Liver (tissue), 8 donors: ENCODE measurements at regions not wholly inside any gene's neighbourhood (a gene's known extent, or its start where the extent isn't known, plus 50 kb on each side); places are given as distances from the start of the nearest gene placed in this dataset.

Source experiments
- DNase-seq: peaks from one replicate; pipeline ENCODE4 v3.0.0-alpha.2; 2017; ENCODE audit warnings: low spot score
- H3K27ac ChIP-seq, 2 donors: one replicate each; pipeline ENCODE4 v1.7.0; 2013; ENCODE audit warnings: inconsistent platforms in 2 of 2, low read length in 2 of 2, control low read depth in 1 of 2, low read depth in 1 of 2, mild to moderate bottlenecking in 1 of 2
- H3K27me3 ChIP-seq, 4 donors: one replicate each; pipeline versions ENCODE4 v1.6.1 to v1.7.0; 2013; ENCODE audit warnings: low read length in 3 of 4, inconsistent platforms in 1 of 4, mild to moderate bottlenecking in 1 of 4, moderate library complexity in 1 of 4; ENCODE audit not compliant: control insufficient read depth in 4 of 4, insufficient read depth in 4 of 4
- H3K36me3 ChIP-seq, 4 donors: one replicate each; pipeline versions ENCODE4 v1.6.1 to v1.7.0; 2013; ENCODE audit warnings: low read length in 3 of 4, mild to moderate bottlenecking in 3 of 4, low read depth in 1 of 4, moderate library complexity in 1 of 4; ENCODE audit not compliant: control insufficient read depth in 4 of 4, insufficient read depth in 3 of 4
- H3K4me1 ChIP-seq, 4 donors: one replicate each; pipeline versions ENCODE4 v1.6.1 to v1.7.0; 2013; ENCODE audit warnings: low read length in 3 of 4, mild to moderate bottlenecking in 3 of 4, moderate library complexity in 1 of 4; ENCODE audit not compliant: control insufficient read depth in 4 of 4, insufficient read depth in 4 of 4
- H3K4me3 ChIP-seq, 3 donors: one replicate each; pipeline versions ENCODE4 v1.6.1 to v1.7.0; 2013; ENCODE audit warnings: low read length in 3 of 3, control low read depth in 1 of 3, low read depth in 1 of 3, mild to moderate bottlenecking in 1 of 3
- H3K9ac ChIP-seq, 2 donors: one replicate each; pipeline ENCODE4 v1.7.0; 2013; ENCODE audit warnings: low read length in 2 of 2, mild to moderate bottlenecking in 2 of 2, moderate library complexity in 2 of 2, control low read depth in 1 of 2, low read depth in 1 of 2
- H3K9me3 ChIP-seq, 4 donors: one replicate each; pipeline versions ENCODE4 v1.6.1 to v1.7.0; 2013; ENCODE audit warnings: low read length in 3 of 4; ENCODE audit not compliant: control insufficient read depth in 4 of 4
- GABPA ChIP-seq, 2 donors: IDR thresholded peaks in 1 of 2; conservative IDR thresholded peaks in 1 of 2; 2 replicates each; pipeline ENCODE4 v1.6.1; 2016; ENCODE audit warnings: antibody characterized with exemption in 2 of 2, mild to moderate bottlenecking in 1 of 2, moderate library complexity in 1 of 2
- HNF4A ChIP-seq, 2 donors: conservative IDR thresholded peaks; 2 replicates each; pipeline ENCODE4 v1.6.1; 2016; ENCODE audit warnings: antibody characterized with exemption in 2 of 2, mild to moderate bottlenecking in 2 of 2
- JUND ChIP-seq, 2 donors: IDR thresholded peaks; 2 replicates each; pipeline ENCODE4 v1.6.1; 2016; ENCODE audit warnings: antibody characterized with exemption in 2 of 2
- NR2F2 ChIP-seq: IDR thresholded peaks from 2 replicates; pipeline ENCODE4 v1.6.1; 2016; ENCODE audit warnings: antibody characterized with exemption
- RAD21 ChIP-seq, 2 donors: IDR thresholded peaks; 2 replicates each; pipeline ENCODE4 v1.6.1; 2016; ENCODE audit warnings: antibody characterized with exemption in 2 of 2, mild to moderate bottlenecking in 2 of 2
- RXRA ChIP-seq, 2 donors: IDR thresholded peaks; 2 replicates each; pipeline ENCODE4 v1.6.1; 2017 to 2018; ENCODE audit warnings: antibody characterized with exemption in 2 of 2, mild to moderate bottlenecking in 1 of 2
- SP1 ChIP-seq: IDR thresholded peaks from 2 replicates; pipeline ENCODE4 v1.6.1; 2018; ENCODE audit warnings: antibody characterized with exemption, mild to moderate bottlenecking
- TAF1 ChIP-seq: conservative IDR thresholded peaks from 2 replicates; pipeline ENCODE4 v1.6.1; 2016; ENCODE audit warnings: antibody characterized with exemption, mild to moderate bottlenecking
- YY1 ChIP-seq: IDR thresholded peaks from 2 replicates; pipeline ENCODE4 v1.6.1; 2016; ENCODE audit warnings: antibody characterized with exemption, mild to moderate bottlenecking
- WGBS: extraction: QIAGEN DNeasy Blood & Tissue Kit; methylation state at CpG from one replicate; pipeline ENCODE4 v1.1.7; 2013; 5-methylcytosine and 5-hydroxymethylcytosine counted together
- TF ChIP-seq, protein P1 (sequence below): IDR thresholded peaks from 2 replicates; pipeline ENCODE4 v1.6.1; 2016; ENCODE audit warnings: antibody characterized with exemption
- TF ChIP-seq, protein P2 (sequence below): fragments of 150-350 bp; IDR thresholded peaks from 2 replicates; pipeline ENCODE4 v1.5.1; 2017; ENCODE audit warnings: improper control_type of control experiment, low read depth, low read length; ENCODE audit not compliant: missing input control
- TF ChIP-seq, protein P3 (sequence below): IDR thresholded peaks from 2 replicates; pipeline ENCODE4 v1.6.1; 2016; ENCODE audit warnings: antibody characterized with exemption, mild to moderate bottlenecking
- donor health status: healthy.
- donor health status: healthy.
- donor health status: healthy.
- donor health status: healthy.
- donor health status: healthy.

DNA sequence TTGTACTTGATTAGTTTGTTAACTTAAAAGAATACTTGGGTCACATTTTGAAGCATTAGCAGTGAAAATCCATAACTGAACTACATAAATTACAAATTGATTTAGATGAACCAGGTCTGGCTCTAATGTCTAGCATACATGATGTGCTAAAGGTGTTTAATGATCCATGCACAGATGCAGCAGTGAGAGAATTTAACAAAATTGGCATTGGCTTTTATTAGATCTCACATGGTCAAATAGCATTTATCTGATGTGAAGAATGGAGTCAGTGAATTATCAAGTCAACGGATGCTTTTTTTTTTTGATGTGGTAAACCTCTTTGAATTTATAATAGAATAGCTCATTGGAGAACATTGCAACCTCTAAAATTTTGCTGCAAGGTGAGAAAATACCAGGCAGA is 293.0 kb upstream of the POT1 start:
- Histone ChIP-seq H3K9ac (no peak overlapping the region), H3K4me1 (no peaks in the 10 kb centered on the region), H3K36me3 (no peaks in the 10 kb centered on the region), H3K9me3 (peaks cover 0 to 5% (median 3%) of the 10 kb centered on the region in 4 donors), H3K4me3 (no peak overlapping the region), H3K27ac (no peak overlapping the region), H3K27me3 (no peaks in the 10 kb centered on the region)
- WGBS, result 85% methylated on average over 1 of the region's 1 CpG
- DNase-seq, result no peak
- no peak for TF ChIP-seq HNF4A (conservative IDR thresholded peaks at IDR 0.05)

DNA sequence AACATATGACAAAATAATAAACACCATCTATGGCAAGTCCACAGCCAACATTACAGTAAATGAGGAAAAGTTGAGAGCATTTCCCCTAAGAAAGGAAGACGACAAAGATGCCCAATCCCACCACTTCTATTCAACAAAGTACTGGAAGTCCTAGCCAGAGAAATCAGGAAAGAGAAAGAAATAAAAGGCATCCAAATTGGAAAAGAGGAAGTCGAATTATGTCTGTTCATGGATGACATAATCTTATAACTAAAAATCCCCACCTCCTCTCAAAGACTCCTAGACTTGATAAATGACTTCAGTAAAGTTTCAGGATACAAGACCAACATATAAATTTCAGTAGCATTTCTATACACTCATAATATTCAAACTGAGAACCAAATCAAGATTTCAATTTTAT is 288.5 kb upstream of the POT1 start:
- H3K36me3 ChIP-seq, result no peaks in the 10 kb centered on the region
- TF ChIP-seq JUND (IDR thresholded peaks at IDR 0.05), result no peak
- H3K4me1 ChIP-seq, result no peaks in the 10 kb centered on the region
- H3K9ac ChIP-seq, result no peak overlapping the region
- no peak overlapping the region for H3K27ac ChIP-seq
- H3K4me3 ChIP-seq, result no peak overlapping the region
- peaks cover 0 to 5% (median 3%) of the 10 kb centered on the region in 4 donors for H3K9me3 ChIP-seq
- DNase-seq, result no peak
- 69% methylated on average over 2 of the region's 2 CpGs for WGBS
- no peaks in the 10 kb centered on the region for H3K27me3 ChIP-seq

DNA sequence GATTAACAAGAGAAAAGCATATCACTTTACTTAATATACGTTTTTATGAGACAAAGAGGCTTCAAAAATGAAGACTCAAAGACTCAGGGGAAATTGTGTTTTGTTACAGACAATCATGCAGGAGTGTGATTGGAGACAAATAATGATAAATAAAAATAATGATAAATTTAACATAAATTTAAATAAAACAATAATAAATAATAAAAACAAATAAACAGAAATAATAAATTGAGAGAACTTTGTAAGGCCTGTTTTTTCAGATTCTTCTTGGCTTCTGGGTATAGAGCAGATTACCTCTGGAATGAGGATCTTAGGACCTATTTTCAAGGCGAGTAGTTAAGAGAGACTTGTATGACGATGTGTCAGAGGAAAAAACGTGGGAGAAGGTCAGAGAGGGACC is 271.4 kb upstream of the POT1 start:
- Histone ChIP-seq H3K9ac (no peak overlapping the region), H3K9me3 (no peaks in the 10 kb centered on the region), H3K4me1 (no peaks in the 10 kb centered on the region), H3K4me3 (no peak overlapping the region), H3K36me3 (no peaks in the 10 kb centered on the region), H3K27me3 (no peaks in the 10 kb centered on the region), H3K27ac (no peak overlapping the region)
- no peak for TF ChIP-seq YY1
- TF ChIP-seq GABPA (IDR thresholded peaks at IDR 0.05 in 1 of 2, conservative IDR thresholded peaks at IDR 0.05 in 1 of 2), result no peak
- TF ChIP-seq RAD21 (IDR thresholded peaks at IDR 0.05), result no peak
- no peak for TF ChIP-seq HNF4A (conservative IDR thresholded peaks at IDR 0.05)
- 75% methylated on average over 4 of the region's 4 CpGs for WGBS
- DNase-seq, result no peak

DNA sequence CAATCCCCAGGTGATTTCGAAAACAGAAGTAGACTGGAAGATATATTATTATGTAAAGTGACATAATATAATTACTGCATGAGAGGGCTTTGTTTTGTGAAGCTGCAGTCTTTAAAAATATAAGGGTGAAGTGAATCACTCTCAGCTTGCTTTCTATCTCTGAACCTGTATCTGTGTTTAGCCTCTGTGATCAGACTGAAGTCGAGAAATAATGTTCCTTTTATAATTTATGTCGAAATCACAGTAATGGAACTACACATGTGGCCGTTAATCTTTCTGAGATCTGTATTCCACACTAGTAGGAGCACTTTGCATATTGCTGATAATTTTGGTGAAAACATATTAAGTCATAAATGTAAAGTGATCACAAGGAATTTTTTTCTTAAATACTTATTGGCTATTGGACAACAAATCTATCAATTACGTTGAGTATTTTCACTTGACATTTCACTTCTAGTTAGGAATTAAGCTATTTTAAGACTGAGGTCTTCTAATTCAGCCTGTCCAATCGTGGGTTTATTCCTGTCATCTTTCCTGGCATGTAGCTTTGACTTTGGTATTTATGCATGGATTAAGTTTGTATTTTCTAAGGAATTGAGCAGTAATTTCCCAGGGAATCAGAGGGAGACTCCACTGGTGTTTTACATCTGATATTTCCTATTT is 268.2 kb upstream of the POT1 start:
- H3K4me3 ChIP-seq, result no peak overlapping the region
- no peak overlapping the region for H3K27ac ChIP-seq
- TF ChIP-seq RAD21 (IDR thresholded peaks at IDR 0.05), result no peak
- no peak for TF ChIP-seq GABPA (IDR thresholded peaks at IDR 0.05 in 1 of 2, conservative IDR thresholded peaks at IDR 0.05 in 1 of 2)
- no peak for TF ChIP-seq RXRA (IDR thresholded peaks at IDR 0.05)
- no peak for TF ChIP-seq SP1
- TF ChIP-seq, protein P1, sequence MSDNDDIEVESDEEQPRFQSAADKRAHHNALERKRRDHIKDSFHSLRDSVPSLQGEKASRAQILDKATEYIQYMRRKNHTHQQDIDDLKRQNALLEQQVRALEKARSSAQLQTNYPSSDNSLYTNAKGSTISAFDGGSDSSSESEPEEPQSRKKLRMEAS, result no peak
- TF ChIP-seq TAF1, result no peak
- no peaks in the 10 kb centered on the region for H3K36me3 ChIP-seq
- no peaks in the 10 kb centered on the region for H3K4me1 ChIP-seq
- H3K27me3 ChIP-seq, result no peaks in the 10 kb centered on the region
- no peak overlapping the region for H3K9ac ChIP-seq
- DNase-seq, result no peak
- 67% methylated on average over 6 of the region's 6 CpGs for WGBS
- no peaks in the 10 kb centered on the region for H3K9me3 ChIP-seq

DNA sequence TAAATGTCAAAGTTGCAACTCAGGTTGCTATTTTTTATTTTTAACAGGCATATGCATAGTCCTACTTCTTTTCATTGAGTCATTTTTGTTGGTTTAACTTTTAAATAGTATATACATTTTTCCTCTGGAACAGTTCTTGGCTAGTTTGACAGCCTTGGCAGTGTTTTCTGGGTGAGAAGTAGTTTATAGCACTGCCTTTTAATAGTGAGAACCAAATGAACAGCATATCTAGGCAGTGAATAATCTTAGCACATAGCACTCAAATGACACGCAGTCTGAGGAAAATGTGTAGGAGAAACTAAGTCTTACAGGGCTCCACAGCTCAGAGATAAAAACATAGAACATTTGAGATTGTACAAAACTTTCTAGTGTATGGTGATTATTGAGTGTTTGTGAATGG is 265.5 kb upstream of the POT1 start:
- no peak for DNase-seq
- TF ChIP-seq, protein P2, sequence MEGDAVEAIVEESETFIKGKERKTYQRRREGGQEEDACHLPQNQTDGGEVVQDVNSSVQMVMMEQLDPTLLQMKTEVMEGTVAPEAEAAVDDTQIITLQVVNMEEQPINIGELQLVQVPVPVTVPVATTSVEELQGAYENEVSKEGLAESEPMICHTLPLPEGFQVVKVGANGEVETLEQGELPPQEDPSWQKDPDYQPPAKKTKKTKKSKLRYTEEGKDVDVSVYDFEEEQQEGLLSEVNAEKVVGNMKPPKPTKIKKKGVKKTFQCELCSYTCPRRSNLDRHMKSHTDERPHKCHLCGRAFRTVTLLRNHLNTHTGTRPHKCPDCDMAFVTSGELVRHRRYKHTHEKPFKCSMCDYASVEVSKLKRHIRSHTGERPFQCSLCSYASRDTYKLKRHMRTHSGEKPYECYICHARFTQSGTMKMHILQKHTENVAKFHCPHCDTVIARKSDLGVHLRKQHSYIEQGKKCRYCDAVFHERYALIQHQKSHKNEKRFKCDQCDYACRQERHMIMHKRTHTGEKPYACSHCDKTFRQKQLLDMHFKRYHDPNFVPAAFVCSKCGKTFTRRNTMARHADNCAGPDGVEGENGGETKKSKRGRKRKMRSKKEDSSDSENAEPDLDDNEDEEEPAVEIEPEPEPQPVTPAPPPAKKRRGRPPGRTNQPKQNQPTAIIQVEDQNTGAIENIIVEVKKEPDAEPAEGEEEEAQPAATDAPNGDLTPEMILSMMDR, result no peak
- TF ChIP-seq NR2F2, result no peak
- no peak for TF ChIP-seq TAF1
- TF ChIP-seq, protein P3, sequence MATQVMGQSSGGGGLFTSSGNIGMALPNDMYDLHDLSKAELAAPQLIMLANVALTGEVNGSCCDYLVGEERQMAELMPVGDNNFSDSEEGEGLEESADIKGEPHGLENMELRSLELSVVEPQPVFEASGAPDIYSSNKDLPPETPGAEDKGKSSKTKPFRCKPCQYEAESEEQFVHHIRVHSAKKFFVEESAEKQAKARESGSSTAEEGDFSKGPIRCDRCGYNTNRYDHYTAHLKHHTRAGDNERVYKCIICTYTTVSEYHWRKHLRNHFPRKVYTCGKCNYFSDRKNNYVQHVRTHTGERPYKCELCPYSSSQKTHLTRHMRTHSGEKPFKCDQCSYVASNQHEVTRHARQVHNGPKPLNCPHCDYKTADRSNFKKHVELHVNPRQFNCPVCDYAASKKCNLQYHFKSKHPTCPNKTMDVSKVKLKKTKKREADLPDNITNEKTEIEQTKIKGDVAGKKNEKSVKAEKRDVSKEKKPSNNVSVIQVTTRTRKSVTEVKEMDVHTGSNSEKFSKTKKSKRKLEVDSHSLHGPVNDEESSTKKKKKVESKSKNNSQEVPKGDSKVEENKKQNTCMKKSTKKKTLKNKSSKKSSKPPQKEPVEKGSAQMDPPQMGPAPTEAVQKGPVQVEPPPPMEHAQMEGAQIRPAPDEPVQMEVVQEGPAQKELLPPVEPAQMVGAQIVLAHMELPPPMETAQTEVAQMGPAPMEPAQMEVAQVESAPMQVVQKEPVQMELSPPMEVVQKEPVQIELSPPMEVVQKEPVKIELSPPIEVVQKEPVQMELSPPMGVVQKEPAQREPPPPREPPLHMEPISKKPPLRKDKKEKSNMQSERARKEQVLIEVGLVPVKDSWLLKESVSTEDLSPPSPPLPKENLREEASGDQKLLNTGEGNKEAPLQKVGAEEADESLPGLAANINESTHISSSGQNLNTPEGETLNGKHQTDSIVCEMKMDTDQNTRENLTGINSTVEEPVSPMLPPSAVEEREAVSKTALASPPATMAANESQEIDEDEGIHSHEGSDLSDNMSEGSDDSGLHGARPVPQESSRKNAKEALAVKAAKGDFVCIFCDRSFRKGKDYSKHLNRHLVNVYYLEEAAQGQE, result no peak
- TF ChIP-seq YY1, result no peak
- no peak for TF ChIP-seq SP1
- TF ChIP-seq RXRA (IDR thresholded peaks at IDR 0.05), result no peak

More for the DNA sequence above, 265.5 kb upstream of the POT1 start:
- no peaks in the 10 kb centered on the region for H3K27me3 ChIP-seq
- H3K4me3 ChIP-seq, result no peak overlapping the region
- no peaks in the 10 kb centered on the region for H3K4me1 ChIP-seq
- H3K9me3 ChIP-seq, result no peaks in the 10 kb centered on the region
- H3K27ac ChIP-seq, result no peak overlapping the region
- no peak overlapping the region for H3K9ac ChIP-seq
- H3K36me3 ChIP-seq, result no peaks in the 10 kb centered on the region
- WGBS, result 66% methylated on average over 1 of the region's 1 CpG
